C4-2B (cell line): ENCODE measurements at regions not wholly inside any gene's neighbourhood (a gene's known extent, or its start where the extent isn't known, plus 50 kb on each side); places are given as distances from the start of the nearest gene placed in this dataset.

Source experiments
- H3K27ac ChIP-seq: fragments of 450-650 bp; 2 replicates; pipeline ENCODE4 v1.5.1; 2017
- CTCF ChIP-seq: fragments of 450-650 bp; conservative IDR thresholded peaks from 2 replicates; pipeline ENCODE4 v1.5.1; 2017; ENCODE audit warnings: mild to moderate bottlenecking
- ZFX ChIP-seq: fragments of 450-650 bp; IDR thresholded peaks from 2 replicates; pipeline ENCODE4 v1.6.1; 2017

DNA sequence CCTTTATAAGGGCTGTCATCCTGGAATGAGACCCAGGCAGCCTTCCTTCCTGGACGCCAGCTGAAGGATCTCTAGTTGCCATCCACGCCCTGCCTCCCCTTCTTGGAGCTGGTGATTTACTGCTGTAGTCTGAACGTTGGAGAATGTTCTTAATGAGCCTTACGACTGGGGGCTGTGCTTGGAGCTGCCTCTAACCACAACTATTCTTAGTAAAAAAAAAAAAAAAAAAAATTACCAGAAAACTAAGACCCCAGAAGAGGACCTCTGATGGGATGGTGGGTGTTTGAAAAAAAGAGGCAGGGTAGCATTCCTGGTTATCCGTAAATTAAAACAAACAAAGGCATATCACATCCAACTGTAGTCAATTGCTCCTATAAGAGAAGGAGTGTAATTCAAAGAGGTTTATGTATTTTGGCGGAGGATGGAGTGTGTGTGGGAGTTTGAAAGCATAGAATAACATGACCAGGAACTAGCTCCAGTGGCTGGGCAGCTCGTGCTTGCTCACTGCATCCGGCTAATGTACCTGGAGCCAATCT is 105.4 kb downstream of the QPCT start:
- TF ChIP-seq ZFX = no peak
- no peak for TF ChIP-seq CTCF
- H3K27ac ChIP-seq = peak overlapping the region; percentile 43

DNA sequence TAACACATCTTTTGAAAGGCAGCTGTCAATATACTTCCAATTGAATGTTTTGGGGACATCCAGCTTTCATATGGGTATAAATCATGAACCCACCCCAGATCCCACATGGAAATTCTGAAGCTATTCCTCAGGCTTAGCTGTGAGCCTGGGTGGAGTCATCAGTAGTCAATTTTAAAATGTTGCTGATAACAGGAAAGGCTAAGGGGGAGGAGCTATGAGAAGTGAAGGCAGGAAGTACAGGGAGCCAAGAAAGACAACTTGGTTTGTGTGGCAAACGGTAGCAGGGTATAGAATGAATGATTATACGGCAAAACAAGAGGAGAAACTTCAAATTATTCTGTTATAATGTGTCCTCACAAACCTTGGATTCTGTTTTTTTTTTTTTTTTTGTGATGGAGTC is 108.6 kb downstream of the QPCT start:
- no peak for TF ChIP-seq ZFX
- TF ChIP-seq CTCF = no peak

DNA sequence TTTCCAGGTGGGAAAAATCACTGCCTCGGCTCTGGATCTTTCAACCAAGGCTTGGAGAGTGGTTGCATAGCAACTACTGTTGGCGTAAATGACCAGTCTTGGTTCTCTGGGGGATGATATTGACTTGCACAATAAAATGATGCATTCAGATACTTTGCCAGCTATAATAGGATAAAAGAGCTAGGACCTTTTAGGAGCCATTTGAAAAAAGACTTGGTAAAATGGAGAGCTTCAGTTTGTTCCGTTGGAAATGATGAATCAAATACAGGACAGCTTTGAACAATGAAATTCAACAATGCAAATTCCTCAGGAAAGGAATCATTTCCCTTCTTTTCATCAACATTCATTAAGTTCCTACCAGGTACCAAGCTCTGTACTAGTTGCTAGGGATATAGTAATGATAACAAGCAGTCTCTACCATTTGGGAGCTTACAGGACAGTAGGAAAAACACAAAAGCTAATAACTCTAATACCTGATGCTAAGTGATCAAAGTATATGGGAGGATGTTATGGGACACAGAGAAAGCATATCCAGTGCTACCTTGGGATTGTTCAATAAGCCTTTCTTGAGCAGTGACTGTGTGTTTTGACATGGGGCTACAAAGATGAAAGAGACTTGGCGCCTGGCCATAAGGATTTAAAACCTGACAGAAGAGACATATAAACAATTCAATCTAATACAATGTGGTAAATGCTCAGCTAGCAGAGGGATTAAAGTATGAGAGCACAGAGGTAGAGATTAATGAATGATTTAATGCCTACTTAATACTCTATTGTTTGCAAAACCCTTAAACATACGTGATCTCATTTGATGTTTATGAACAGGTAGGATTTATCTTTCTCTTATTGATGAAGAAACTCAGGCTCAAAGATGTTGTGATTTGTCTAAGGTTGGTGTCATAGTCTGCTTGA is 110.7 kb downstream of the QPCT start:
- TF ChIP-seq ZFX (no peak), CTCF (no peak)
- H3K27ac ChIP-seq = no peak overlapping the region

More for the DNA sequence above, 108.6 kb downstream of the QPCT start:
- no peak overlapping the region for H3K27ac ChIP-seq

GRCh38 chr2:37456479-37456878 is 112.0 kb downstream of the QPCT start:
- TF ChIP-seq CTCF = no peak
- no peak for TF ChIP-seq ZFX
- no peak overlapping the region for H3K27ac ChIP-seq

GRCh38 chr2:37457401-37457901 is 113.0 kb downstream of the QPCT start:
- H3K27ac ChIP-seq = no peak overlapping the region
- TF ChIP-seq ZFX (no peak), CTCF (no peak)

DNA sequence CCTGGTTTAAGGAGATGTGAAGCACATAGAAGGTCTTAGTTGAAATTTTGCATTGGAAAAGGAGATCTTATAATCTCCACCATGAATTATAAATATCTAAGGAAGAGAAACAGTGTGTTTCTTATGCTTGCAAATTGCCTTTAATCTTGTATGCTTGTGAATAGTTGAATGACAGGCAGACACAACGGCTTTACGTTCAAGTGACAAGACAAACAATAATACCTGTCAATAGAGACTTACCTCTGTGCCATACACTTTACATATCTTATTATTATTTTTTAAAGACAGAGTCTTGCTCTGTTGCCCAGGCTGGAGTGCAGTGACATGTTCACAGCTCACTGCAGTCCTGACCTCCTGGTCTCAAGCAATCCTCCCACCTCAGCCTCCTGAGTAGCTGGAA is 113.7 kb downstream of the QPCT start:
- H3K27ac ChIP-seq = no peak overlapping the region
- no peak for TF ChIP-seq CTCF
- TF ChIP-seq ZFX = no peak
